Astrocyte of the spinal cord (primary cell): ENCODE measurements at regions not wholly inside any gene's neighbourhood (a gene's known extent, or its start where the extent isn't known, plus 50 kb on each side); places are given as distances from the start of the nearest gene placed in this dataset.

Experiments
- DNase-seq: peaks from one replicate; pipeline ENCODE4 v3.0.0; 2011; ENCODE audit warnings: low read depth, low spot score
- H3K4me3 ChIP-seq: 2 replicates; pipeline ENCODE4 v1.5.1; 2011; ENCODE audit warnings: low read depth, mild to moderate bottlenecking, low read length, moderate library complexity
- CTCF ChIP-seq: IDR thresholded peaks from 2 replicates; pipeline ENCODE4 v1.5.1; 2012; ENCODE audit warnings: low read depth, mild to moderate bottlenecking, low read length, inconsistent platforms
- in situ Hi-C: cut with HindIII; loops from 2 replicates; pipeline ENCODE4 v1.10.0; 2017; ENCODE audit warnings: low sequenced_read_pairs

DNA sequence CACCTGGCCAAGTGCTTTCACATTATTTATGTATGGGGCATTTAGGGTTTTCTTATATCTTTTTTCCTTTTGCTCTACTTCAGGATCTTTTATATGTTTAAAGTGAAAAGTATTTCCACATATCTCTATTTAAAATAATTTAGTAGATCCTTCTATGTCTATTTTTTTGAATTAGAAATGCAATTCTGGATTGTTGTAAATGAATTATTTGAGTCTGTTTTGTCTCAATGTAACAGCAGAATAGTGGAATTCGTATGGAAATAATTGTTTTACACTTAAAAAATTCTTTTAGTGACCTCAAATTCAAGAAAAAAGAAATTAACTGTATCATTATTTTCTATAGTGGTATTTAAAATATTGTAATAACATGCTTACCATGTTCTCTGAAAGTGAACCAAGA is 126.5 kb upstream of the HDAC9 start:
- no peak for TF ChIP-seq CTCF
- H3K4me3 ChIP-seq = no peak overlapping the region
- in situ Hi-C loops = no loop called here
- no peak for DNase-seq

DNA sequence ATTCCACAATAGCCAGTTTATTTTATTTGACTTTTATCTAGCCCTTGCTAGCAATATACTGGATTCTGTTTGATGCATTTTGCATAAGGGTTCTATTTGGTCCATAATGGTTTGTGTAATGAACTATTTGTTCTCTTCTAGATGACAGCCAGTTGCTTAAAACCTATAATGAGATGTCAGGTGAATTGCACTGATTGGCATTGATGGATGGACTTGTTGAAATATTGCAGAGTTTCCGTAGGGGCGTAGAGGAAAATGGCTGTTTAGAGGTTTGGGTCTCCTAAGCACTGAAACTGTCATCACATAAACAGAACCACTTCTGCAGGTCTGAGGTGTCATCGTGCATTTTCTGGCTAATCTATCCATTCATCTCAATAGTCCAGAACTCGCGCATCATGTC is 124.9 kb upstream of the HDAC9 start:
- in situ Hi-C loops = no loop called here
- TF ChIP-seq CTCF = no peak
- no peak overlapping the region for H3K4me3 ChIP-seq
- DNase-seq = no peak

GRCh38 chr7:18378989-18379605 is 116.5 kb upstream of the HDAC9 start:
- no peak for TF ChIP-seq CTCF
- no peak overlapping the region for H3K4me3 ChIP-seq
- in situ Hi-C loops = no loop called here
- DNase-seq = no peak

DNA sequence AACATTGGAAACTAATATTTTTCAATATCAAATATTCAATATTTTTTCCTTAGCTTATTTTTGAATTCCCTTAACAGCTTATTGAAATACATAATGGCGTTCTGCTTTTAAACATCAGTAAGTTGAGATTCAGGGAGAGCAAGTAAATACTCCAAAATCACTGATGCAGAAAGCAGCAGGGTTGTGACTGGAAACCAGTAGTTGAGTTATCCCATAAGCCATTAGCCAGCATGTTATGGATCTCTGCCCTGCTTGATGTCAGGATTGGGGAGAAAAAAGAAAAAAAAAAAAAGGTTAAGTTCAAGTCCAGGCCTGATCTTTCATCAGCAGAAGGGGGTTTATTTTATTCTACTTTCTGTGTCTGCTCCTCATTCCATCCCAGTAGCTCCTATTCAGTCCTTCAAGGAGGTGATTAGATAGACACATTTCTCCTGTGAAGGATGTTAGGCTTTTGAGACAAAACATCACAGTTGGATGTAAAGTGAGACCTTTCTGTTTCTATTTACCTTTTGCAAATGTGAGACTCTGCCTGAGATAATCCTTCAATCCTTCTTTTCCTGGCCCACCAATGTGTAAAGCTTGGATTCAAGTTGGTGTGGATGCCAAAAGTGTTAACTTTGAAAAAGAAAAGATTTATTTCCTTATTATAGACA is 110.9 kb upstream of the HDAC9 start:
- no peak overlapping the region for H3K4me3 ChIP-seq
- no peak for DNase-seq
- TF ChIP-seq CTCF = no peak
- in situ Hi-C loops = no loop called here

GRCh38 chr7:18386607-18387006 is 108.9 kb upstream of the HDAC9 start:
- DNase-seq = no peak
- TF ChIP-seq CTCF = no peak
- in situ Hi-C loops = no loop called here
- H3K4me3 ChIP-seq = no peak overlapping the region

- in situ Hi-C loops = no loop called here
- DNase-seq = no peak
- no peak for TF ChIP-seq CTCF
- H3K4me3 ChIP-seq = no peak overlapping the region
Observed at GRCh38 chr7:18387191-18387735, 108.3 kb upstream of the HDAC9 start.
